OCI-LY1 (cell line): ENCODE measurements at regions not wholly inside any gene's neighbourhood (a gene's known extent, or its start where the extent isn't known, plus 50 kb on each side); places are given as distances from the start of the nearest gene placed in this dataset.

Experiments used
- H2AFZ ChIP-seq: fragments of 200-600 bp; sonication (generic), shearing (Covaris generic); 2 replicates; pipeline ENCODE4 v1.6.0; 2014; ENCODE audit warnings: antibody characterized with exemption, mild to moderate bottlenecking, low read length
- H3F3A ChIP-seq: fragments of 200-600 bp; sonication (generic), shearing (Covaris generic); 2 replicates; pipeline ENCODE4 v1.6.0; 2014; ENCODE audit warnings: mild to moderate bottlenecking, antibody characterized with exemption, low read length, moderate library complexity; ENCODE audit not compliant: insufficient read depth
- H3K27ac ChIP-seq: fragments of 200-600 bp; sonication (generic); 2 replicates; pipeline ENCODE4 v1.5.1; 2014; ENCODE audit warnings: low read length, mixed run types, mild to moderate bottlenecking, low read depth; ENCODE audit not compliant: poor library complexity, severe bottlenecking
- H3K27me3 ChIP-seq: fragments of 200-600 bp; sonication (generic); 2 replicates; pipeline ENCODE4 v1.6.0; 2014; ENCODE audit warnings: antibody characterized with exemption, mild to moderate bottlenecking, low read length, moderate library complexity; ENCODE audit not compliant: insufficient read depth
- H3K36me3 ChIP-seq: fragments of 200-600 bp; sonication (generic); 2 replicates; pipeline ENCODE4 v1.6.1; 2014; ENCODE audit warnings: mild to moderate bottlenecking, antibody characterized with exemption, low read length, moderate library complexity, mixed read lengths; ENCODE audit not compliant: insufficient read depth
- H3K4me1 ChIP-seq: fragments of 200-600 bp; sonication (generic); 2 replicates; pipeline ENCODE4 v1.5.1; 2014; ENCODE audit warnings: mild to moderate bottlenecking, low read length, moderate library complexity; ENCODE audit not compliant: insufficient read depth, severe bottlenecking
- H3K4me2 ChIP-seq: fragments of 200-600 bp; sonication (generic), shearing (Covaris generic); 2 replicates; pipeline ENCODE4 v1.6.1; 2014; ENCODE audit warnings: low read length
- H3K4me3 ChIP-seq: fragments of 200-600 bp; sonication (generic); 2 replicates; pipeline ENCODE4 v1.5.1; 2014; ENCODE audit warnings: low read length, low read depth, mild to moderate bottlenecking, mixed read lengths; ENCODE audit not compliant: poor library complexity, severe bottlenecking
- H3K79me2 ChIP-seq: fragments of 200-600 bp; shearing (Covaris generic); 2 replicates; pipeline ENCODE4 v1.6.1; 2016; ENCODE audit warnings: mixed run types, low read length, mixed read lengths; ENCODE audit not compliant: insufficient read depth
- H3K9ac ChIP-seq: fragments of 200-600 bp; sonication (generic), shearing (Covaris generic); 2 replicates; pipeline ENCODE4 v1.6.1; 2014; ENCODE audit warnings: mild to moderate bottlenecking, low read length, mixed read lengths
- H3K9me2 ChIP-seq: fragments of 200-600 bp; sonication (generic), shearing (Covaris generic); 2 replicates; pipeline ENCODE4 v1.6.1; 2014; ENCODE audit warnings: low read depth, mild to moderate bottlenecking, low read length, mixed read lengths
- H3K9me3 ChIP-seq: fragments of 200-600 bp; shearing (Covaris generic); 2 replicates; pipeline ENCODE4 v1.6.1; 2014; ENCODE audit warnings: low read length, mixed read lengths
- H4K20me1 ChIP-seq: fragments of 200-600 bp; sonication (generic), shearing (Covaris generic); 2 replicates; pipeline ENCODE4 v1.6.0; 2016; ENCODE audit warnings: mild to moderate bottlenecking, low read length; ENCODE audit not compliant: insufficient read depth
- CTCF ChIP-seq: fragments of 200-600 bp; sonication (generic), shearing (Covaris generic); IDR thresholded peaks from 2 replicates; pipeline ENCODE4 v1.5.1; 2017; ENCODE audit warnings: mild to moderate bottlenecking, antibody characterized with exemption, low read length, moderate library complexity, mixed read lengths
- EZH2 ChIP-seq: fragments of 200-600 bp; sonication (generic), shearing (Covaris generic); IDR thresholded peaks from 2 replicates; pipeline ENCODE4 v1.8.0; 2017; ENCODE audit warnings: borderline replicate concordance, mixed run types, mild to moderate bottlenecking, antibody characterized with exemption, low read length, moderate library complexity, mixed read lengths

DNA sequence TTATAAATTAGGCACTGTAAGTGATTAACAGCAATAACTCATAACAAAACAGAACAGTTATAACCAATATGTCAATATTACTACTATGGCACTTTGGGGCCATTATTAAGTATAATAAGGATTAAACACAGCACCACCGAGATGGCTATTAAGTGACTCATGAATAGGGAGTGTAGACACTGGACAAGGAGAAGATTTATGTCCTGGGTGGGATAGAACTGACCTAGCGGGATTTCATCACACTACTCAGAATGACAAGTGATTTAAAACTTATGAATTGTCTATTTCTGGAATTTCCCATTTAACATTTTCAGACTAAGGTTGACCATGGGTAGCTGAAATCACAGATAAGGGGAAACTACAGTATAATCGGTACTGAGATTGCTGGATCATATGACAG is 79.0 kb upstream of the SLC7A1 start:
- H3K79me2 ChIP-seq = no peaks in the 10 kb centered on the region
- TF ChIP-seq CTCF (no peak), EZH2 (no peak)
- H3K27me3 ChIP-seq = no peaks in the 10 kb centered on the region
- no peaks in the 10 kb centered on the region for H3K36me3 ChIP-seq
- H2AFZ ChIP-seq = no peak overlapping the region
- no peak overlapping the region for H3K4me3 ChIP-seq
- no peaks in the 10 kb centered on the region for H3K9me3 ChIP-seq
- H3K9ac ChIP-seq = no peak overlapping the region
- no peaks in the 10 kb centered on the region for H3F3A ChIP-seq
- no peak overlapping the region for H3K4me2 ChIP-seq
- no peak overlapping the region for H3K27ac ChIP-seq
- H3K9me2 ChIP-seq = no peaks in the 10 kb centered on the region
- H4K20me1 ChIP-seq = no peaks in the 10 kb centered on the region
- no peaks in the 10 kb centered on the region for H3K4me1 ChIP-seq

GRCh38 chr13:29664591-29664990 is 69.1 kb upstream of the SLC7A1 start:
- no peaks in the 10 kb centered on the region for H3K27me3 ChIP-seq
- H3K9me2 ChIP-seq = no peaks in the 10 kb centered on the region
- no peak overlapping the region for H2AFZ ChIP-seq
- H3K4me2 ChIP-seq = no peak overlapping the region
- H4K20me1 ChIP-seq = no peaks in the 10 kb centered on the region
- H3F3A ChIP-seq = no peaks in the 10 kb centered on the region; the same call in 1 of the 2 replicates
- no peaks in the 10 kb centered on the region for H3K79me2 ChIP-seq
- no peak overlapping the region for H3K4me3 ChIP-seq
- no peaks in the 10 kb centered on the region for H3K9me3 ChIP-seq
- no peaks in the 10 kb centered on the region for H3K36me3 ChIP-seq
- TF ChIP-seq CTCF (no peak), EZH2 (no peak)
- no peak overlapping the region for H3K9ac ChIP-seq
- no peaks in the 10 kb centered on the region for H3K4me1 ChIP-seq
- no peak overlapping the region for H3K27ac ChIP-seq

GRCh38 chr13:29654843-29655547 is 59.5 kb upstream of the SLC7A1 start:
- no peaks in the 10 kb centered on the region for H3K27me3 ChIP-seq
- no peak overlapping the region for H2AFZ ChIP-seq

More at GRCh38 chr13:29654843-29655547, 59.5 kb upstream of the SLC7A1 start:
- no peak overlapping the region for H3K9ac ChIP-seq
- no peak overlapping the region for H3K4me2 ChIP-seq
- no peaks in the 10 kb centered on the region for H3K4me1 ChIP-seq
- no peak overlapping the region for H3K27ac ChIP-seq
- no peaks in the 10 kb centered on the region for H3K9me3 ChIP-seq
- H3K9me2 ChIP-seq = no peaks in the 10 kb centered on the region
- no peak for TF ChIP-seq EZH2
- TF ChIP-seq CTCF = no peak
- no peak overlapping the region for H3K4me3 ChIP-seq
- H4K20me1 ChIP-seq = no peaks in the 10 kb centered on the region
- H3F3A ChIP-seq = no peaks in the 10 kb centered on the region
- H3K79me2 ChIP-seq = no peaks in the 10 kb centered on the region
- no peaks in the 10 kb centered on the region for H3K36me3 ChIP-seq
